Kidney epithelial cell (primary cell): ENCODE measurements at regions not wholly inside any gene's neighbourhood (a gene's known extent, or its start where the extent isn't known, plus 50 kb on each side); places are given as distances from the start of the nearest gene placed in this dataset.

ENCODE experiments used
- DNase-seq: peaks from one replicate; pipeline ENCODE4 v3.0.0-alpha.2; 2010; ENCODE audit warnings: low read depth
- H3K27me3 ChIP-seq: 2 replicates; pipeline ENCODE4 v1.6.0; 2011; ENCODE audit warnings: low read length; ENCODE audit not compliant: control insufficient read depth, insufficient read depth
- H3K36me3 ChIP-seq: 2 replicates; pipeline ENCODE4 v1.5.1; 2011; ENCODE audit warnings: low read length; ENCODE audit not compliant: control insufficient read depth, insufficient read depth
- H3K4me3 ChIP-seq: 2 replicates; pipeline ENCODE4 v1.5.1; 2011; ENCODE audit warnings: low read depth, mild to moderate bottlenecking, control low read depth, low read length
- TF ChIP-seq, protein P1 (sequence below): IDR thresholded peaks from 2 replicates; pipeline ENCODE4 v1.5.1; 2011; ENCODE audit warnings: mild to moderate bottlenecking, moderate library complexity, low read length, control low read depth, inconsistent platforms; ENCODE audit not compliant: insufficient read depth, poor library complexity, severe bottlenecking

- DNase-seq, result no peak
- TF ChIP-seq, protein P1, sequence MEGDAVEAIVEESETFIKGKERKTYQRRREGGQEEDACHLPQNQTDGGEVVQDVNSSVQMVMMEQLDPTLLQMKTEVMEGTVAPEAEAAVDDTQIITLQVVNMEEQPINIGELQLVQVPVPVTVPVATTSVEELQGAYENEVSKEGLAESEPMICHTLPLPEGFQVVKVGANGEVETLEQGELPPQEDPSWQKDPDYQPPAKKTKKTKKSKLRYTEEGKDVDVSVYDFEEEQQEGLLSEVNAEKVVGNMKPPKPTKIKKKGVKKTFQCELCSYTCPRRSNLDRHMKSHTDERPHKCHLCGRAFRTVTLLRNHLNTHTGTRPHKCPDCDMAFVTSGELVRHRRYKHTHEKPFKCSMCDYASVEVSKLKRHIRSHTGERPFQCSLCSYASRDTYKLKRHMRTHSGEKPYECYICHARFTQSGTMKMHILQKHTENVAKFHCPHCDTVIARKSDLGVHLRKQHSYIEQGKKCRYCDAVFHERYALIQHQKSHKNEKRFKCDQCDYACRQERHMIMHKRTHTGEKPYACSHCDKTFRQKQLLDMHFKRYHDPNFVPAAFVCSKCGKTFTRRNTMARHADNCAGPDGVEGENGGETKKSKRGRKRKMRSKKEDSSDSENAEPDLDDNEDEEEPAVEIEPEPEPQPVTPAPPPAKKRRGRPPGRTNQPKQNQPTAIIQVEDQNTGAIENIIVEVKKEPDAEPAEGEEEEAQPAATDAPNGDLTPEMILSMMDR, result no peak
- H3K4me3 ChIP-seq, result no peak overlapping the region
- H3K27me3 ChIP-seq, result no peaks in the 10 kb centered on the region
- no peaks in the 10 kb centered on the region for H3K36me3 ChIP-seq
Observed at GRCh38 chr12:5201554-5202218, 158.0 kb downstream of the KCNA5 start.

GRCh38 chr12:5203274-5203673 is 159.6 kb downstream of the KCNA5 start:
- Histone ChIP-seq H3K27me3 (peaks cover 3% of the 10 kb centered on the region), H3K4me3 (no peak overlapping the region), H3K36me3 (no peaks in the 10 kb centered on the region)
- DNase-seq, result no peak
- TF ChIP-seq, protein P1, result no peak

DNA sequence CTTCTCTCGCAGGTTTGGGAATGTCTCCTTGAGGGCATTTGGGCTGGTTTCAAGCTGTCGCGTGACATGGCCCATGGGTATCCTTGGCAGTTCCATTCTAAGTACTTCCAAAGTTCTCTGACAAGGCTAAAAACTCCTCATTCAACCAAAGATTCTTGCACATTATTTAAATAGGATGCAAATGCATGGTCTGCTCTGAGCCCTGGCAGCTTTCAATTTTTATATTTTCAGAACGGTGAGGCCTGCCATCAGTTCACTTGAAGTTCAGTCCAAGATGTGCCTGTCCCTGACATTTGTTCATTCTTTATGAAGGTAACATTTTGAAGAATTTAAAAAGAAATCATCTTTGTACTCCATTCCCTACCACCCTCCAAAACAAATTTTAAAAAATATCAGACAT is 160.0 kb downstream of the KCNA5 start:
- no peak for DNase-seq
- TF ChIP-seq, protein P1, result no peak
- H3K36me3 ChIP-seq, result no peaks in the 10 kb centered on the region
- peaks cover 3% of the 10 kb centered on the region for H3K27me3 ChIP-seq
- no peak overlapping the region for H3K4me3 ChIP-seq

DNA sequence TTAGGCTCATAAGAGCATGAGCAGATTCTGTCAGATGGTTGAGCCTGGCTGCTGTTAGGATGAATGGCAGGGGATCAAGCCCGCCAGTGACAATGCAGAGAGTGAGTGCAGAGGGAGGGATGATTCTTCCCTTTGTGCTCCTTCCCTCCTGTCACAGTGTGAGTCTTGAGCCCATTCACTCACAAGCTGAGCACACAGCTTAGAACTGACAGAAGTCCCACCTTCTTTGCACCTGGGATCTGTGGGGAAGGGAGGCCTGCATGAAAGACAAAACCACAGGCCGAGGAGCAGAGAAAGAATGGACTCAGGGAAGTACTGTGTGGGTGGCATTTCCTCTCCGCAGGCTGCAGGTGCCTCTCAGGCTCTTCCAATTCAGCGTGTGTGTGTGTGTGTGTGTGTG is 160.6 kb downstream of the KCNA5 start:
- TF ChIP-seq, protein P1, result no peak
- Histone ChIP-seq H3K27me3 (peaks cover 3% of the 10 kb centered on the region), H3K4me3 (no peak overlapping the region), H3K36me3 (no peaks in the 10 kb centered on the region)
- no peak for DNase-seq

- no peak for DNase-seq
- TF ChIP-seq, protein P1, result no peak
- Histone ChIP-seq H3K36me3 (no peaks in the 10 kb centered on the region), H3K4me3 (no peak overlapping the region), H3K27me3 (peaks cover 3% of the 10 kb centered on the region)
Observed at GRCh38 chr12:5204831-5205230, 161.2 kb downstream of the KCNA5 start.

- TF ChIP-seq, protein P1, result no peak
- Histone ChIP-seq H3K4me3 (no peak overlapping the region), H3K27me3 (peaks cover 3% of the 10 kb centered on the region), H3K36me3 (no peaks in the 10 kb centered on the region)
- DNase-seq, result no peak
Observed at GRCh38 chr12:5206401-5207175, 162.9 kb downstream of the KCNA5 start.
